Activated CD4-positive, alpha-beta T cell treated with anti-CD3 and anti-CD28 coated beads for 24 hours (primary cell): ENCODE measurements at regions not wholly inside any gene's neighbourhood (a gene's known extent, or its start where the extent isn't known, plus 50 kb on each side); places are given as distances from the start of the nearest gene placed in this dataset.
"Not testable (repeated sequence)": the region's sequence is repeated elsewhere in the genome, so short reads cannot be mapped to it uniquely, and the experiment has no call there.

Experiments used
- DNase-seq, 2 donors: peaks; one replicate each; pipeline ENCODE4 v3.0.0-alpha.2; 2020; ENCODE audit warnings: low read depth in 2 of 2

- DNase-seq = no peak
These were observed 248.8 kb downstream of the RDH14 start for GRCh38 chr2:18311420-18312195.

- no peak for DNase-seq
These were observed 250.8 kb downstream of the RDH14 start for GRCh38 chr2:18309627-18310026.

- no peak for DNase-seq
These were observed 251.3 kb downstream of the RDH14 start for GRCh38 chr2:18309188-18309587.

- DNase-seq = no peak
These were observed 255.6 kb downstream of the RDH14 start for GRCh38 chr2:18304849-18305248.

GRCh38 chr2:18301421-18302139 is 258.9 kb downstream of the RDH14 start:
- no peak for DNase-seq

- DNase-seq = no peak
These were observed 260.8 kb downstream of the RDH14 start for GRCh38 chr2:18299423-18300212.

GRCh38 chr2:18297534-18298058 is 262.9 kb downstream of the RDH14 start:
- DNase-seq = no peak

GRCh38 chr2:18290386-18290785 is 270.1 kb downstream of the RDH14 start:
- no peak for DNase-seq

GRCh38 chr2:18286897-18287296 is 273.6 kb downstream of the RDH14 start:
- no peak for DNase-seq

GRCh38 chr2:18284331-18284730 is 276.1 kb downstream of the RDH14 start:
- DNase-seq = no peak

GRCh38 chr2:18282026-18282425 is 278.4 kb downstream of the RDH14 start:
- DNase-seq = no peak

GRCh38 chr2:18276583-18277075 is 283.8 kb downstream of the RDH14 start:
- DNase-seq = no peak

GRCh38 chr2:18273205-18273604 is 287.2 kb downstream of the RDH14 start:
- no peak for DNase-seq

- no peak for DNase-seq
These were observed 288.3 kb downstream of the RDH14 start for GRCh38 chr2:18272148-18272494.

GRCh38 chr2:18271370-18272147 is 288.9 kb downstream of the RDH14 start:
- no peak for DNase-seq

- no peak for DNase-seq
These were observed 292.1 kb downstream of the RDH14 start for GRCh38 chr2:18268400-18268799.

GRCh38 chr2:18267501-18267900 is 293.0 kb downstream of the RDH14 start:
- DNase-seq = no peak

GRCh38 chr2:18266699-18267098 is 293.8 kb downstream of the RDH14 start:
- DNase-seq = not testable (repeated sequence)

GRCh38 chr2:18265614-18266586 is 294.6 kb downstream of the RDH14 start:
- no peak for DNase-seq

GRCh38 chr2:18262601-18263000 is 297.9 kb downstream of the RDH14 start:
- DNase-seq = no peak
